GM12892 (cell line): ENCODE measurements at regions not wholly inside any gene's neighbourhood (a gene's known extent, or its start where the extent isn't known, plus 50 kb on each side); places are given as distances from the start of the nearest gene placed in this dataset.
"Not testable (repeated sequence)": the region's sequence is repeated elsewhere in the genome, so short reads cannot be mapped to it uniquely, and the experiment has no call there.

ENCODE experiments used
- DNase-seq: peaks from one replicate; pipeline ENCODE4 v3.0.0; 2011; ENCODE audit not compliant: insufficient read length
- FAIRE-seq: peaks from 2 replicates; lab custom pipeline; 2011; peaks lifted over from hg19 to GRCh38; lab: Jason Lieb, UNC
- POLR2A ChIP-seq: IDR thresholded peaks from 2 replicates; pipeline ENCODE4 v1.6.1; 2011; ENCODE audit warnings: low read depth, low read length, control low read depth
- POLR2AphosphoS5 ChIP-seq: IDR thresholded peaks from 2 replicates; pipeline ENCODE4 v1.6.1; 2011; ENCODE audit warnings: low read depth, low read length, control low read depth
- TAF1 ChIP-seq: IDR thresholded peaks from 2 replicates; pipeline ENCODE4 v1.6.1; 2011; ENCODE audit warnings: low read depth, mild to moderate bottlenecking, control low read depth, low read length, borderline replicate concordance

DNA sequence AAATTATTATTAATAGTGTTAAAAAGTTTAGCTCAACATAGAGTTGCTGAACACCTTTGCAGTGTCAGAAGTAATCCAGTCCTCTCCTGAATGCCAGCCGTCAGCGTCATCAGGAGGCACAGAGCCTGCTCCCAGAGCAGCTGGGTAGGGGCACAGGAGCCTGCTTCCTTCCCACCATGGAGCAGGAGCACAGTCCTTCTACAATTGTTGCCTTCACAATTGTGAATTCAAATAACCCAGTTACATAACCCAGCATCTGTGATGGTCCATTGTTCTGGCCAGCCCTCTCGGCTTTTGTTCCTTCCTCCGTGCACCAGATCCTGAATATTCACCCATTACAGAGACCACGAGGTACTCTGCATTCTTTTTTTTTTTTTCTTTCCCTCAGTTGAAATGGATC lies 393.9 kb upstream of the MAF start:
- FAIRE-seq, result no peak
- no peak for TF ChIP-seq POLR2AphosphoS5
- no peak for DNase-seq

DNA sequence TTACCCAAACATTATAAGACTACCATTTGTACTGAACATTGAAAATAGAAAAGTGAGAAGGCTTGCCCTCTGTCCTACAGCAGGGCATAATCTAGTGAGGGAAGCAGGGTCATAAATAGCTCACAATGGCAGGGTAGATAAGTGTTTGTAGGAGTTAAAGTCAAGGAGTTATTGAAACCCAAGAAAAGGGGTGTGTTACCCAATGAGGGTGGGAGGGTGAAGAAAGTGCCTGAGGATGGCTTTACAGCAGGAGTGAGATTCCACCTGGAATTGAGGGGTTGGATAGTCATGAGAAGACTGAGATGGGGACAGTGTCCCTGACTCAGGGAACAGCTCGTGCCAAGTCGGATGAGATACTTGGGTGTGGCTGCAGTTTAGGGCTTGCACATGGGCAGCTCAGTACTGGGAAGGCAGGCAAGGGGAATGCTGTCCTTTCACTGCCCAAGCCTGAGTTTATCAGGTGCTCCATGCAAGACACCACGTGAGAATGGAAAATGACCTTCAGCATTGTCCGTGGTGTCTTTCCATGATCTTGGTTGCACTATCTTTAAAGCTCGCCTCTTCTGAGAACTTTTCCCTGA lies 393.2 kb upstream of the MAF start:
- no peak for DNase-seq
- TF ChIP-seq TAF1 (no peak), POLR2A (no peak), POLR2AphosphoS5 (no peak)
- FAIRE-seq, result no peak

DNA sequence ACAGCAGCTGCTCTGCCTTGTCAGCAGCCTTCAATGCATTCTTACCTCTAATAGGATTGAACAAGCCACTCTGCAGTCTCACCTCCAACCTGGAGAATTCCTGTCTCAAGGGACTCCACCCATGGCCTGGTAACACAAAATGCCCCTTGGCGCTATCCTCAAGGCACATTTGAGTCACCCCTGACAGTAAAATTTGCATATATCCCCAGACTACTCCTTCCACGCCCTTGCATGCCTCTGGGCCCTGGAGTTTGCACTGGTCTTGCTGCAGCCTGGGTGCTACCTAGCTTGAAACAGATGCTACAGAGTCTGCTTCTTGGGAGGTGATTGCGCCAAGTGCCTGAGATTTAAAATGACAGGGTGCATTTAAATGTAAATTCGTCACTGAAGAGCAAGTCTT lies 391.4 kb upstream of the MAF start:
- DNase-seq (no peak), FAIRE-seq (no peak)
- TF ChIP-seq POLR2AphosphoS5 (no peak), TAF1 (no peak), POLR2A (no peak)

DNA sequence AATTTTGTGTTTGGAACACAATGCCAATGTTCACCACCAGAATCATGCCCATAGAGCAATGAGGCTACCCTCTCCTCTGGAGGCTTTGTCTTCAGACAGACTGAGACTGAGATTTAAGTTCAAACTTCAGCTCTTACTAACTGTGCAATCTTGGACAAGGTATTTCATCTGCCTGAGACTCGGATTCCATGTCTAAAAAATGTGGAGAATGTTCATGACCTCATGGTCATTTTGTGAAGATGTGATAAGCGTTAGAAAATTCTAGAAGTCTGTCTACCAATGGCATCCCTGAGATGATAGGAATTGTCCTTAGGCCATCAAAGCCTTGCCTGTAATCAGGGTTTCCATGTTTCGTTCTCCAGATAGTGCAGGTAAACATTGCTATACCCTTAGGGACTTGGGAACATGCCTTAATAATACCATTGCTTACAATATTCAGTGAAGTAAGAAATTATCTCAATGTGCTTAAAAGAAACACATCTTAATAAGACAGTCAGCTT lies 388.2 kb upstream of the MAF start:
- DNase-seq (no peak), FAIRE-seq (no peak)
- TF ChIP-seq TAF1, result no peak
- TF ChIP-seq POLR2A, result no peak
- TF ChIP-seq POLR2AphosphoS5, result no peak

DNA sequence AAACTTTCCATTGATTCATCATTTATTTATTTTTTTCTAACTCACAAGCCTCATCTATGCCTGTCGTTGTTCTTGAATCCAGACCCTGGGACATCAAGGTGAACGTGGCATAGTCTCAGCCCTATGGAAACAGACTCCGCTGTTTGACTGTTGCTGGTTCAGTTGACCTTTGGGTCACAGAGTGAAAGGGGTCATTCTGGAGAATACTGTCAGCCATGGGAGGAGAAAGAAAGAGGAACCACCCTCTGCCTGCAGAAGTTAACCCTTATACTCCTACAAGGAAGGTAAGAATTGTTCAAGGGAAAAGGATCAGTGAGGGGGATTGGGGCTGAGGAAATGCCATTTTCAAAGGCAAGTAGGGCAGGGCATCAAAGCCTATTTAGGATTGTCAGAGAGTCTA lies 387.6 kb upstream of the MAF start:
- FAIRE-seq (no peak), DNase-seq (no peak)
- TF ChIP-seq POLR2A, result no peak
- no peak for TF ChIP-seq TAF1
- TF ChIP-seq POLR2AphosphoS5, result no peak

DNA sequence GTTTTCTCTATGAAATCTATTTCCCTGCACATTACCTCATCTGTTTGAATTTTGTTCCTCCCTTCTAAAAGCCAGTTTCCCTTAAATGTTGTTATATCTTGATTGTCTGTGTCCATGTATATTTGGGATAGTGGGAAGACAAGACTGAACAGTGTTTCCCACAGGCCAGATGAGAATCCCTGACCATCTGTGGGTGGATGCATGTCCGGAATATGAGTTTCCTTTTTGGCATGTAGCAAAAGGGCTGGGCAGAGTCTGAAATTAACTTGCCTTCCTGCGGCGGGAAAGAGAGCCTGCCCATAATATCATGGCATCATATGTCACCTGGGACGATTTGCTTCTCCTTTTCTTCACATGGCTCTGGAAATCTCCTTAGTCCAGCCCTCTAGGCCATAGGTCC lies 385.8 kb upstream of the MAF start:
- DNase-seq (no peak), FAIRE-seq (no peak)
- TF ChIP-seq POLR2AphosphoS5, result no peak
- no peak for TF ChIP-seq TAF1
- no peak for TF ChIP-seq POLR2A

DNA sequence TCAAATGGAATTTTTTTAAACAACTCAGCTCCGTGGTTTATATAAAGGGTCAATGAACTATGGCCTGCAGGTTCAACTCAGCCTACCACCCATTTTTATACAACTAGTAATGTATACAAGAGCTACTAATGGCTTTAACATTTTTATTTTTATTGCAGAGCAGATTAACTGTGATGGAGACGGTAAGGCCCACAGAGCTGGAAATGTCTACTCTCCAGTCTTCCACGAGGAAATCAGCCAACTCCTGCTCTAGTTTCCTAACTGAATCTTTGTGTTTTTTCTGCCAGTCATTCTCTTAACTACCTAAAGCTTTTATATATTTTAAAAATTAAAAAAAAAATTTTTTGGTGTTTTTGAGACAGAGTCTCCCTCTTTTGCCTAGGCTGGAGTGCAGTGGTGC lies 385.1 kb upstream of the MAF start:
- TF ChIP-seq TAF1, result no peak
- TF ChIP-seq POLR2A, result no peak
- no peak for TF ChIP-seq POLR2AphosphoS5
- DNase-seq (no peak), FAIRE-seq (no peak)

DNA sequence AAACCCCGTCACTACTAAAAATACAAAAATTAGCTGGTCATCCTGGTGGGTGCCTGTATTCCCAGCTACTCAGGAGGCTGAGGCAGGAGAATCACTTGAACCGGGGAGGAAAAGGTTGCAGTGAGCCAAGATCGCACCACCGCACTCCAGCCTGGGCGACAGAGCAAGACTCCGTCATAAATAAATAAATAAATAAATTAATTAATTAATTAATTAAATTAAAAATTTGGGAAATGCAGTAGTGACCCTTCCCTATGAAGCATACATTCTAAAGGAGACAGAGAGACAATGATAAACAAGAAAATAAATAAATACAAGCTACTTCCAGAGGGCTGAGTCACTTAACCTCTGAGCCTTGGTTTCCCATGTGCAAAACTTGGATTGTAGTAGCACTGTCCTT lies 383.6 kb upstream of the MAF start:
- not testable (repeated sequence) for FAIRE-seq, DNase-seq

DNA sequence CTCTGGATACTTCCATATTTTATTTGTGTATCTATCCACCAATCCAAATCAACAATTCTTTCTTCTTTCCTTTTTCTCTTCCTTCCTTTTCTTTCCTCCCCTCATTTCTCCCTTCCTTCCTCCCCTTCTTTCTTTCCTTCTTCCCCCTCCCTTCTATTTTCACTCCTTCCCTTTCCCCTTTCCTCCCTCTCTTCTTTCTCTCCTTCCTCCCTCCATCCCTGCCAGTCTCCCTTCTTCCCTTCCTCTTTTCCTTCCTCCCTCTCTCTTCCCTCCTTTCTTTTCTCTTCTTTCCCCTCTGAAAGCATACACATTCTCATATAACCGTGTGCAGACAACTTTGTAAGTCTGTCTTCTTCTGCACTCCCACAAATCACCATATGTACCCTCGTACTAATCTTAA lies 382.3 kb upstream of the MAF start:
- FAIRE-seq (no peak), DNase-seq (no peak)
- no peak for TF ChIP-seq POLR2A
- no peak for TF ChIP-seq TAF1
- no peak for TF ChIP-seq POLR2AphosphoS5

DNA sequence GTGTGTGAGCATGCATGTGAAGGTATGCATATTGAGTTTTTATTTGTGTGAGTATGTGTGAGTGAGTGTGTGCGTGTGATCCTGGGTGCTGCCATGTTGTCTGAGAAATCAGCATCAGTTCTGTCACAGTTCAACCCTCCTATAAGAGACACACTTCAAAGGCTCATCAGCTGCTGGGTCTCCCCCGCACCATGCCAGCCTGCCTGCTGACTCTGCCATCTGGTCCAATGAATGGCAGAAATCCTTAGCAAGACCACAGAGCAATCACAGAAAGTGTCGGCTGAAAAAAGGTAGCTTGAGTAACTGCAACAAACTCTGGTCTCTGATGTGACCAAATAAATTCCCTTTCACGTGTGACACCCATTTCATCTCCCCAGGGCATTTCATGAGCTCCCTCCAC lies 381.8 kb upstream of the MAF start:
- FAIRE-seq (no peak), DNase-seq (no peak)
- TF ChIP-seq TAF1, result no peak

DNA sequence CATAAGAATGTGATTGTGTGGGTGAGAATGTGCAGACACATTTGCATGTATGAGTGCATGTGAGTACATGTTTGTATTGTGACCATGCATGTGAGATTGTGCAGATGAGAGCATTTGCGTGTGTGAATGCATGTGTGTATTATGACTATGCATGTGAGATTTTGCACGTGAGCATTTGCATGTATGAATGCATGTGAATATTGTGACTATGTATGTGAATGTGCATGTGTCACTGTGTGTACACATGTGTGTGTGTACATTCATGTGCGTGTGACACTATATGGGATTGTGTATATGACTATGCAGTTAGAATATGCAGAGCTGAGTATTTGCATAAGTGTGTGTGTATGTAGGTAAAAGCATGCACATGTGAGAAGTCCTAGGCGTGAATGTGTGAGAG lies 381.3 kb upstream of the MAF start:
- DNase-seq, result no peak
- FAIRE-seq, result no peak
- TF ChIP-seq TAF1, result no peak

DNA sequence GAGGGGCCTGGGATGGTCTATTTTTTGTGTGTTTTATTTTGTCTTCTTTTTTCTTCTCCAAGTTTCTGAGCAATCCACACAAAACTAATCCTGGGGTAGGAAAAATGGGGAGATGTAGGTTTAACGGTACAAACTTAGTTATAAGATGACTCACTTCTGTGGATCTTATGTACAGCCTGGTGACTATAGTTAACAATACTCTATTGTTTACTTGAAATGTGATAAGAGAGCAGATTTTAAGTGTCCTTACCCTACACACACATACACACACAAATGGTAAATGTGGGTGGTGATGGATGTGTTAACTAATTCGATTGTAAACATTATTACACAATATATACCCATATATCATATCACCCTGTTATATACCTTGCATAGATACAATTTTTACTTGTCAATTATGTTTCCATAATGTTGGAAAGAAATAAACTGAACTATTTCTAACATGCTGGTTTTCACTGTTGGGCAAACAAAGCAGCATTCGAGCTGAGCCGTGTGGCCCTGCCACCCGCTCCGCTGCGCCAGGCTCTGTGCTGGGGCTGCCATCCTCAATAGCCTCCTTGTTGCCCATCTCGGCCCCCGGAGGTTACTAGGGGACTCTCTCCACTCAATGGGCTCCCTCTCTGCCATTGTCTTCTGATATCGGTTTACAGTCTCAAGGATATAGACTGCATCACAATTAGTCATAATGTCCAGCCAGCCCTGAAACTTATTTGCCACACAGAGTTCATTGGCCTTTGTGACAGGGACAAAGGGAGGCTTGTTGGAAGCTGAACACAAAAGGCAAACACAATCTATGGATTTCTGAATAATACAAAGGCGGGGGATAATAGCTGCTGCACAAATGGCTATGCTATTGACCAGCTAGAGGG lies 380.3 kb upstream of the MAF start:
- FAIRE-seq (no peak), DNase-seq (no peak)
- TF ChIP-seq POLR2A (no peak), POLR2AphosphoS5 (no peak), TAF1 (no peak)
